Mesendoderm (in vitro differentiated cells): ENCODE measurements at regions not wholly inside any gene's neighbourhood (a gene's known extent, or its start where the extent isn't known, plus 50 kb on each side); places are given as distances from the start of the nearest gene placed in this dataset.

Source experiments
- DNase-seq: peaks from one replicate; pipeline ENCODE4 v3.0.0; 2013
- H2AK5ac ChIP-seq: 2 replicates; pipeline ENCODE4 v1.6.1; 2013; ENCODE audit warnings: low read length, inconsistent platforms
- H2BK120ac ChIP-seq: 2 replicates; pipeline ENCODE4 v1.6.1; 2013; ENCODE audit warnings: low read depth, mild to moderate bottlenecking, low read length, moderate library complexity, mixed read lengths
- H2BK15ac ChIP-seq: replicated peaks from 2 replicates; pipeline ENCODE4 v1.6.1; 2013; ENCODE audit warnings: low read depth, mild to moderate bottlenecking, moderate library complexity
- H2BK5ac ChIP-seq: 2 replicates; pipeline ENCODE4 v1.6.1; 2013; ENCODE audit warnings: low read length, inconsistent platforms
- H3K18ac ChIP-seq: 2 replicates; pipeline ENCODE4 v1.6.1; 2013; ENCODE audit warnings: mild to moderate bottlenecking, low read length, mixed read lengths
- H3K23ac ChIP-seq: one replicate; pipeline ENCODE4 v1.6.1; 2013; ENCODE audit warnings: low read length
- H3K27ac ChIP-seq: 2 replicates; pipeline ENCODE4 v1.5.1; 2013; ENCODE audit warnings: low read depth, mild to moderate bottlenecking, inconsistent platforms, low read length, moderate library complexity
- H3K27me3 ChIP-seq: 2 replicates; pipeline ENCODE4 v1.6.1; 2013; ENCODE audit warnings: low read length, control low read depth, mild to moderate bottlenecking, inconsistent platforms; ENCODE audit not compliant: insufficient read depth, poor library complexity
- H3K36me3 ChIP-seq: 2 replicates; pipeline ENCODE4 v1.6.1; 2013; ENCODE audit warnings: low read length, inconsistent platforms; ENCODE audit not compliant: control insufficient read depth, insufficient read depth
- H3K4ac ChIP-seq: one replicate; pipeline ENCODE4 v1.6.1; 2013; ENCODE audit warnings: low read depth, mild to moderate bottlenecking, low read length, moderate library complexity
- H3K4me1 ChIP-seq: 2 replicates; pipeline ENCODE4 v1.6.1; 2013; ENCODE audit warnings: low read depth, low read length, inconsistent platforms; ENCODE audit not compliant: control insufficient read depth
- H3K4me2 ChIP-seq: 2 replicates; pipeline ENCODE4 v1.6.1; 2013; ENCODE audit warnings: low read length
- H3K4me3 ChIP-seq: 2 replicates; pipeline ENCODE4 v1.5.1; 2013; ENCODE audit warnings: mild to moderate bottlenecking, low read length
- H3K56ac ChIP-seq: one replicate; pipeline ENCODE4 v1.6.1; 2013; ENCODE audit warnings: low read length
- H3K79me1 ChIP-seq: 2 replicates; pipeline ENCODE4 v1.6.1; 2013; ENCODE audit warnings: low read length, inconsistent platforms
- H3K79me2 ChIP-seq: 2 replicates; pipeline ENCODE4 v1.6.1; 2013; ENCODE audit warnings: mild to moderate bottlenecking, low read length; ENCODE audit not compliant: control insufficient read depth, insufficient read depth
- H3K9ac ChIP-seq: 2 replicates; pipeline ENCODE4 v1.6.1; 2013; ENCODE audit warnings: low read length, inconsistent platforms
- H4K5ac ChIP-seq: one replicate; pipeline ENCODE4 v1.6.1; 2013; ENCODE audit warnings: low read length
- H4K8ac ChIP-seq: one replicate; pipeline ENCODE4 v1.6.1; 2013; ENCODE audit warnings: low read depth, mild to moderate bottlenecking, control low read depth, low read length, moderate library complexity
- WGBS: extraction: QIAGEN DNeasy Blood & Tissue Kit; methylation state at CpG from one replicate; pipeline ENCODE4 v1.1.7; 2013; ENCODE audit warnings: low lambda C conversion rate, missing lambda C conversion rate; ENCODE audit not compliant: insufficient coverage; ENCODE audit errors: extremely low coverage; 5-methylcytosine and 5-hydroxymethylcytosine counted together

- Histone ChIP-seq H3K27ac (no peak overlapping the region), H3K36me3 (no peaks in the 10 kb centered on the region), H4K5ac (no peak overlapping the region), H2BK120ac (no peak overlapping the region), H3K23ac (no peak overlapping the region), H3K79me2 (no peaks in the 10 kb centered on the region), H4K8ac (no peak overlapping the region), H3K18ac (no peak overlapping the region), H2BK15ac (no peak overlapping the region), H3K79me1 (no peaks in the 10 kb centered on the region), H3K56ac (no peak overlapping the region), H2AK5ac (no peak overlapping the region), H3K4me2 (no peak overlapping the region), H3K27me3 (no peaks in the 10 kb centered on the region), H2BK5ac (no peak overlapping the region), H3K4me1 (no peaks in the 10 kb centered on the region), H3K9ac (no peak overlapping the region), H3K4ac (no peak overlapping the region), H3K4me3 (no peak overlapping the region)
- no peak for DNase-seq
- no CpG with 5 or more reads among the region's 2 CpGs for WGBS
These were observed 480.6 kb downstream of the SETD4 start for GRCh38 chr21:35579520-35580293.

GRCh38 chr21:35578831-35579471 lies 481.4 kb downstream of the SETD4 start:
- no peak overlapping the region for H3K23ac ChIP-seq
- no peak overlapping the region for H3K9ac ChIP-seq
- no peak overlapping the region for H2BK120ac ChIP-seq
- H3K79me2 ChIP-seq: no peaks in the 10 kb centered on the region
- no peak overlapping the region for H2BK5ac ChIP-seq
- no peak overlapping the region for H3K56ac ChIP-seq
- no peak overlapping the region for H3K4ac ChIP-seq
- no peaks in the 10 kb centered on the region for H3K4me1 ChIP-seq
- DNase-seq: no peak
- no peak overlapping the region for H3K4me2 ChIP-seq
- no peaks in the 10 kb centered on the region for H3K27me3 ChIP-seq
- H2AK5ac ChIP-seq: no peak overlapping the region
- no peak overlapping the region for H4K8ac ChIP-seq
- H3K27ac ChIP-seq: no peak overlapping the region
- no peak overlapping the region for H2BK15ac ChIP-seq
- H3K36me3 ChIP-seq: no peaks in the 10 kb centered on the region
- no CpG with 5 or more reads among the region's 12 CpGs for WGBS
- no peaks in the 10 kb centered on the region for H3K79me1 ChIP-seq
- no peak overlapping the region for H3K4me3 ChIP-seq
- H3K18ac ChIP-seq: no peak overlapping the region
- no peak overlapping the region for H4K5ac ChIP-seq

- H3K4ac ChIP-seq: no peak overlapping the region
- no peak overlapping the region for H3K27ac ChIP-seq
- no peak overlapping the region for H3K9ac ChIP-seq
- H4K5ac ChIP-seq: no peak overlapping the region
- no peak overlapping the region for H4K8ac ChIP-seq
- no peak overlapping the region for H3K4me2 ChIP-seq
- H3K27me3 ChIP-seq: no peaks in the 10 kb centered on the region
- H2BK120ac ChIP-seq: no peak overlapping the region
- H3K79me1 ChIP-seq: no peaks in the 10 kb centered on the region
- no peak overlapping the region for H3K23ac ChIP-seq
- H2BK5ac ChIP-seq: no peak overlapping the region
- no peaks in the 10 kb centered on the region for H3K36me3 ChIP-seq
- no peaks in the 10 kb centered on the region for H3K4me1 ChIP-seq
- no peak overlapping the region for H2AK5ac ChIP-seq
- no peak overlapping the region for H3K18ac ChIP-seq
- no CpG with 5 or more reads among the region's 6 CpGs for WGBS
- H3K4me3 ChIP-seq: no peak overlapping the region
- no peak overlapping the region for H3K56ac ChIP-seq
- H2BK15ac ChIP-seq: no peak overlapping the region
- no peaks in the 10 kb centered on the region for H3K79me2 ChIP-seq
- no peak for DNase-seq
These were observed 482.0 kb downstream of the SETD4 start for GRCh38 chr21:35578347-35578782.

- H3K79me2 ChIP-seq: no peaks in the 10 kb centered on the region
- no peaks in the 10 kb centered on the region for H3K36me3 ChIP-seq
- no CpG with 5 or more reads among the region's 3 CpGs for WGBS
- no peak overlapping the region for H3K56ac ChIP-seq
- H3K18ac ChIP-seq: no peak overlapping the region
- H3K4me2 ChIP-seq: no peak overlapping the region
- no peak overlapping the region for H3K9ac ChIP-seq
- no peaks in the 10 kb centered on the region for H3K79me1 ChIP-seq
- no peak overlapping the region for H3K4me3 ChIP-seq
- H2BK15ac ChIP-seq: no peak overlapping the region
- no peak overlapping the region for H2BK5ac ChIP-seq
- no peak overlapping the region for H4K5ac ChIP-seq
- no peaks in the 10 kb centered on the region for H3K4me1 ChIP-seq
- H3K23ac ChIP-seq: no peak overlapping the region
- H3K27me3 ChIP-seq: no peaks in the 10 kb centered on the region
- no peak overlapping the region for H3K27ac ChIP-seq
- no peak for DNase-seq
- no peak overlapping the region for H2BK120ac ChIP-seq
- no peak overlapping the region for H3K4ac ChIP-seq
- no peak overlapping the region for H2AK5ac ChIP-seq
- H4K8ac ChIP-seq: no peak overlapping the region
These were observed 484.9 kb downstream of the SETD4 start for GRCh38 chr21:35575280-35575915.

- Histone ChIP-seq H3K4me3 (no peak overlapping the region), H4K5ac (no peak overlapping the region), H3K23ac (no peak overlapping the region), H2BK120ac (no peak overlapping the region), H3K4ac (no peak overlapping the region), H2AK5ac (no peak overlapping the region), H3K9ac (no peak overlapping the region), H3K79me2 (no peaks in the 10 kb centered on the region), H3K27me3 (no peaks in the 10 kb centered on the region), H3K4me2 (no peak overlapping the region), H3K18ac (no peak overlapping the region), H3K4me1 (no peaks in the 10 kb centered on the region), H3K36me3 (no peaks in the 10 kb centered on the region), H4K8ac (no peak overlapping the region), H3K56ac (no peak overlapping the region), H2BK5ac (no peak overlapping the region), H2BK15ac (no peak overlapping the region), H3K79me1 (no peaks in the 10 kb centered on the region), H3K27ac (no peak overlapping the region)
- no CpG with 5 or more reads among the region's 6 CpGs for WGBS
- no peak for DNase-seq
These were observed 486.6 kb downstream of the SETD4 start for GRCh38 chr21:35573472-35574374.
